Activated CD8-positive, alpha-beta memory T cell treated with anti-CD3 and anti-CD28 coated beads, Interleukin-2, amount 50 U/mL, for 4 hours (primary cell): ENCODE measurements at regions not wholly inside any gene's neighbourhood (a gene's known extent, or its start where the extent isn't known, plus 50 kb on each side); places are given as distances from the start of the nearest gene placed in this dataset.

Source experiments
- DNase-seq: peaks from one replicate; pipeline ENCODE4 v3.0.0-alpha.2; 2020

DNA sequence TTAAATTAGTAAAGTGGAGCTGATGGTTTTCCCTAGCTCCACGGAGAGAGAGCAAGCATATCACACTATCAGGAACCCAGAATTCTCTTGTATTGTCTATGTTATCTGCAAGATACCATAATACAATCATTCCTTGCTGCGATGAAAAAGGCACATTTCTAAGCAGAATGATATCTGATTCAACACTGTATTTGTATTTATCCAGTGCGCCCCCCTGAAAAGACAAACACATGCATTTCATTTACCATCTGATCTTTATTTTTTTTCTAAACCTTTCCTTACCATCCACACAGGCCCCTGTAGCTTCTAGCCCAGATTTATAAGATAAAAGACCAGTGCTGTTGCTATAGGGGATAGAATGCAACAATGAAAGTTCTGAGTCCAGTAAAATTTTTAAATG, 420.6 kb downstream of the TDRD15 start:
- DNase-seq = no peak

DNA sequence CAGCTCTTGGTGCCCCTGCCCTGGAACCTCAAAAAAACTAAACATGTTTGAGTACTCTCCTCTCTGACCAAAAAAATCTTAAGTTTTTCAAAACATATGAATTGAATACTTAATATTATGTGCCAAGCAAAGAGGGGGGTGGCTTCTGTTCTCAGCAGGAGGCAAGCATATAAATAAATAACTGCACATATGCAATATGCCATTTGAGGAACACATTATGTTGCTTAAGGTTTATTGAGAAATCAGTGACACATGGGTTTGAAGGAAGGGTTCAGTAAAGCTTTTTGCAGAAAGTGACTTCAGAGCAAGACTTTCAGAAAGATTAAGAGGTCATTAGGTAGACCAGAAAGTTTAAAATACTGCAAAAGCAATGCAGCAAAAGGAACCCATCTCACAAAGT, 429.2 kb downstream of the TDRD15 start:
- DNase-seq = no peak

DNA sequence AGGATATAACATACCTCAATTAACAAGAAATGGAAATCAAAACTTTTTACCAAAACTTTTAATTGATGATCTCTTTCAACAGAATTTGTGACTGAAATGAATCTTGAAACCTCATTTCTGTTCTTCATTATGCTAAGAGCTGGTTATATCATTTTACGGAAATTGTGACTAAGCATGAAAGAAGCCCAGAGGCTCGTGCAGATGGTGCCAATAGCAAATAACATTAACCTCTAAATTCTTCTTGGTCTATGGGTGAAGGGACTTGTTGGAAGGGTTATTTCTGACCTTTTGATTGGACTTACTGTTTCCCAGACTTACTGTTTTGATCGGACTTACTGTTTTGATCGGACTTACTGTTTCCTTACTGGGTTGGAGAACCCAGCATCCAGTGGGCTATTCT, 435.6 kb downstream of the TDRD15 start:
- DNase-seq = no peak

DNA sequence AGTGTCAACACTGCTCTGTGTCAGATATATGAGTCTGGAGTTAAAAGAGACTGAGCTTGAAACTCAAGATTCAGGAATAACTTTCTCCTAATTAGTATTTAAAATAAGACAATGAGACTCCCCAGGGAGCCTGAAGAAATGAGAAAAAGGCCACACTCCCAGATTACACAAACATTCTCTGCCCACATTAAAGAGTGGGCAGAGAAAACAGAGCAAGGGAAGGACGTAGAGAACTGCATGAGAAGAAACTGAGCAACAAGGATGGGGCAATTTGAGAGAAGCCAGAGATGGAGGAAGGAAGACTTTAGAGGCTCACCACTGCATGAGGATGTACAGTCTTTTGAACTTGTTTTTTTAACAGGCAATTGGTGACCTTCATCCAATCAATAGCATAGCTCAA, 438.2 kb downstream of the TDRD15 start:
- DNase-seq = no peak

DNA sequence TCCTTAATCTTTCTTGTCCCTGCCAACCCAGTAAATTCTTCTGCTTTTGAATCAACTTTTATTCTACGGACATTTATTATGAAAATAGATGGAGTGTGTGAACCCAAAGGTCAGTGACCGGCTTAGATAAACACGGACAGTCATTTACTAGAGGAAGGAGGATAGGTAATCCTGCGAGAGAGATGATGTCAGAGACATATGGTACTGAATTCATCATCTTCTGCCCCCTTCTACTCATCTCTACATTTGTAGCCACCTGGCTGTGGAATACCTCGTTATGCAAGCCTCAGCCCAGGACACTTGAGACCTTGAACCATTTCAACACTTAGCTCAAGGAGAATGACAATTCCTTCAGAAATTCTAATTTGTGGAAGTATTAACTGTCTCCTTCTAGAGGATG, 443.6 kb downstream of the TDRD15 start:
- no peak for DNase-seq

DNA sequence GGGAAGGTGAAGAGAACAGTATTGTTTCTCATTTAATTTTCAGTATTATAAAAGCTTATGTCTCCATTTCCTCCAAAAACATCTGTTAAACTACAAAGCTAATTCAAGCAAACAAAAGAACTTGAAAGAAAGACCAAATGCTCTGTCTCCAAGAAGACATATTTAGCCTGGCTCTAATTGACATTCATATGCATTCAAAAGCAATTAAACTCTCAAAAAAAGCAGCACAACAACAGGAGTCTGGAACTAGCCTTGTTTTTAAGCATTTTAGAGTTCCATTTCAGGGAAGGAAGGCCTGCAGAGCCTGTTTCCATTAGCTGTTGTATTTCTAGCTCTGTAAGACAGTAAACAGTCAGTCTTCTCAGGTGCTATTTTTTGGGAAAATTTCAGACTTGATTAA, 447.9 kb downstream of the TDRD15 start:
- DNase-seq = no peak

DNA sequence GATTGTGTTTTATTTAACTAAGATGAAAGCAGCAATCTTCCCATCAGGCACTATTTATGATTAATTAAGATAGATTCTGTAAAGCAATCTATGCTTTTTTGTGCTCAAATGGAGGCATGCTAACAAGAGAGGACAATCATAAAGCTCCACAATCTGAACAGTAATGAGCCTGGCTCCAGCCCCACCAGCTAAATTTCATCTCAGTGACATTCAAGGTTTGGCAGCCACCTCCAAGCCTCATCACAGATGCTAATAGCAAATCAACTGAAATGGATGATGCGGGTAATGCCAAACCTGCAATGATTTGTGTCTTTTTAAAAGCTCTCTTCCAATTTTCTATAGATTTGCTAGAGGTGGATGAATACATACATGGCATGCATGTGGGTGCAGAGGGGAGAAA, 456.6 kb downstream of the TDRD15 start:
- DNase-seq = no peak

DNA sequence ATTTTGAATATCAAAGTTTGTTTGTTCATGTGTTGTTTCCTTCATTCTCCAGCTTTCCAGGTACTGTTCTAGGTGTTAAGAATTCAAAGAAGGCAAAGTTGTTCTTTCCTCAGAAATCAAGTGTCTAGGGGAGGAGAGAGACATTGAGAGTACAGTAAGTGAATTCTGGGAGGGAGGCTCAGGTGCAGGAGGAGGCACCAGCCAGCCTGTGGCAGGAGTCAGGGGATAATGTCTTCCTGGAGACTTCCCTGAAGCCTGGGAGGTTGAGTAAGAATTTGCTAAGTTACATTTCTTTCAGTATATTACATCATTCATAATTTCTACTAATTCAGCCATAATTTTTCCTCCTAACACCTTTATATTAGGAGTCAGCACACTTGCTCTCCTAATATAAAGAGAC, 462.1 kb downstream of the TDRD15 start:
- no peak for DNase-seq

DNA sequence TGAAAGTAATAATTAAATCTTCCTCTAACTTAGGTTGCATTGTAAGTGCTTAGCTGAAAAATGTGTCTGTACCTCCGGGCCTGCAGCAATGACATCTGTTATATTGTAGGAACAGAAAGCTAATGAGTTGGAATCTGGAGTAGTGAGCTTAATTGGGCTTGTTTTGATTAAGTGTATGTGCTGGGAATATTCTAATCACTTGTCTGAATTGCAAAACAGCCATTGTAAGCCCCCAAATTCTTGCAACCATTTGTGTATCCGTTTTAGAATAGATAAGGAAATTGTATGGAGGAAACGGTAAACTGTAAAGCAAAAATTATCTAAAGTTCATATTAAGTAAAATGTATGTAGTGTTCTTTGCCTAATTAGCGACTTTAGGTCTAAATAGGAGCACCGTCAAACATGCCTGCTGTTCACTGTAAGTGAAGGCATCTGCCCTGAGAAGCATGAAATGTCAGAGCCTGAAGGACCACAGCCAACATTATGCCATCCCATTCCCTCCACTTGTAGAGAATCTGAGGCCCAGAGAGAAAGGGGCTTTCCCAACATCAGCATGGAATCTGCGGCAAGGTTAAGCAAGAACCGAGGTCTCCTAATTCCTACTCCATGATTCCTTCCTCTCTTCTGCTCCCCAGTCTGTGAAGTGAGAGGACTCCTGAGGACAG, 466.4 kb downstream of the TDRD15 start:
- no peak for DNase-seq

DNA sequence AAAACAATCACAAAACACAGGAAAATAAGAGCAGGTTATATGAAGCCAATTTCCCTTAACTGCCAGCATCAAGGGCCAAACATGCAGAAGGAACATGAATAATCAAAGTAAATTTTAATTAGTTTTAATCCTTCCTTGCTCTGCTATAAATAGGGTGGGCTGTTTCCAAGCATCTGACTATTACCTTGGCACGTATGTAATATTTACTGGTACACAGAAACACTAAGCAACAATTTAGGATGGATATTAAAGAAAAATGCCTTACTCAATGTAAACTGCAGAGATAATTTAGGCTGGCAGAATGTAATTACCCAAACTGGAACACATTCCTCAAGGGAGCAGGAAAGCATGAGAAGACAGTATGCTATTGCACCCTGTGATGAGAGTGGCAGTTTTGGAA, 468.2 kb downstream of the TDRD15 start:
- DNase-seq = no peak

DNA sequence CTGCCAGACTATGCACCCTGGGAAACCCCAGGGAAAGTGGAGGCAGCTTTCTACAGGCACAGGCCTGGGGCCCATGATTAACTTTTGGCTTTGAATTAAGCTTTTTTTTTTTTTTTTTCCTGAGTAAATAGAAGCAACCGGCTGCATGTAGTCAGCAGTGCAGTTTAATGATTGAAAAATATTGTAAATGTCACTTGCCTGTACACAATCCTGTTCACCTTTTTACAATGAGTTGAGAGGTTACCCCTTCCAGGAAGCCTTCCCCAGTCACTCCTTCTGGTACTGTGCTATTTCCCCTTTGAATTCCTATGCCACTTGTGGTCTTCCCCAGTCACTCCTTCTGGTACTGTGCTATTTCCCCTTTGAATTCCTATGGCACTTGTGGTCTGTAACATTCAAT, 475.6 kb downstream of the TDRD15 start:
- DNase-seq = no peak

DNA sequence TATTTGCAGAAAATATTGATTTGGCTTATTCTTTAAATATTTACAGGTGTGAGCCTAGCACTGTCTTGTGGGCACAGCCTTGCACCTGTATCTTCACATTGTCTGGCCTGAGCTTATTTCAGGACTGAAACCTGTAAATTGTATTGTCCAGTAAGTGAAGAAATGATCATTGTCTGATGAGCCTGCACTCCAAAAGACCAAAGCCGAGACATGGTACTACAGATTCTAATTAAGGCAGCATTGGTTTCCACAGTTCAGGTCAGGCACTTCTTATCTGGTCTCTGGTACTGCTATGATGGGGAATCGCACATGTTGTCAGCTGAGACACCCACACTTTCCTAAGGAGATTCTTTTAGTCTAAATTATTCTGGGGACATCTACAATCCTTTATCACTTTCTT, 479.0 kb downstream of the TDRD15 start:
- no peak for DNase-seq

DNA sequence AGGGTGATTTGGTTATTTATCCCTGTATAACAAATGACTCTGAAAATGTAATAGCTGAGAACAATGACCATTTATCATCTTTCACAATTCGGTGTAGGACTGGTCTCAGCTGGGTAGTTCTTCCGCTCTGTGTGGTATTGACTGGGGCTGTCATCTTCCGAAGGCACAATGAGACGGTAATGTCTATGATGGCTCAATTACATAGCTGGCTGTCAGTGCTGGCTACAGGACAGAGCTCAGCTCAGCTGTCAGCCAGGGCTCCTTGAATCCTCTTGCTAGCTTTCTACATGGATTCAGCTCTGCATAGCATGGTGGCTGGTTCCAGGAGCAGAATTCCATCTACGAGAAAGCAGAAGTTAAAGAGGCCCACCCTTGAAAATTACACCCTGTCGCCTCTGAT, 483.8 kb downstream of the TDRD15 start:
- DNase-seq = no peak

DNA sequence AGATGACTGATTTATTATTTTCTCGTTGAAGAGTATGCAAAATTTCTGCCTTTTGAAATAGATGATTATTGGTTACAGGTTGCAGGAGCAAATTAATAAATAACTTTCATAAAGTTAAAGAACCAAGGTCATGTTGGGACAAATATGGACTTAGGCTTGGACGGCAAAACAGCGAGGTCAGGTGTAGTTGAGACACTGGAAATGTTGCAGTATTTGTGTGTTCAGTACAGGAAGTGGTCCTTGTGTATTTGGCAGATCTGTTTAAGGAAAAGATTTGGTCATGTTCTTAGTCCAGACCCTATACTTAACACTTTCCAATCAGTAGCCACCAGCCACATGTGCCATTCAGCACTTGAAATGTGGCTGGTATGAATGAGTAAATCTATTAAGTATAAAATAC, 486.5 kb downstream of the TDRD15 start:
- DNase-seq = no peak

DNA sequence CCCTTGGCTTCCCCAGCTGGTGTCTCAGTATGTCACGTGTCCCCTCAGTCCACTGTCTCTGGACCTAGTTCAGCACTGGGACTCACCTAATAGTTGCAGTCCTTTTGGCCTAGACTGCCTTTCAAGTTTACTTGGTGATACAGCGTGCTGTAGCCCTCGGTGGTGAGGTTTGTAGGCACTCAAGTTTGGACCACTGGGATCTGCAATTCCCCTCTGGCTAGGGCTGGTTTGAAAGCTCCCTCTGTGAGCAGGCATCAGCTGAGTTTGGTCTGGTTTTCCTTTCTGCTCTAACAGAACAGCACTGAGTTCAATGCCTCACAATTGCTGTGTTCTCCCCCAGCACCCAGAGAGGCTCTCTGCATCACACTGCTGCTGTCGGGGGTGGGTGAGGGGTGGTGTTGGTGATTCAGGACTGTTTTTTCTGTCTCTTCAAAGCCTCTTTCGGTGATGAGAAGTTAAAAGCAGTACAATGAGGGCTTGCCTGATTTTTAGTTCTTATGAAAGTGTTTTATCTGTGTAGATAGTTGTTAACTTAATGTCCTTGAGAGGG, 494.2 kb downstream of the TDRD15 start:
- DNase-seq = no peak

DNA sequence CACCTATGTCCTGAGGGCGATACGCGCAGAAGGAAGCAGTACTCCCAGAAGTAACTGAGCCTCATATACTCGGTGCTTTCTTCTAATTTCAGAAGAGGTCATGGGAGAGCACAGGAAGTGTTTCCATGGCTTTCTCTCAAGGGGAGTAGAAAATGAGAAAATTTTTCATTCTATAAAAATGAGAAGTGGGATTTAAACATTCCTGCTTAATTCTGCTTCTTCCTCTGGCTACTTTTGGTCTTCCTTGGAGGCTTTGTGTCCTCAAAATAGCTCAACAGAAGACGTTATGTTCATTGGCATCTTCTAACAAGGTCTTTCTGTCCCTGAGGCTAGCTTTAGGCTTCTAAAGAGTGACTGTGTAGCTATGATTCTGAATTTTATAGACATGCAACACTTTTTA, 497.0 kb downstream of the TDRD15 start:
- no peak for DNase-seq

DNA sequence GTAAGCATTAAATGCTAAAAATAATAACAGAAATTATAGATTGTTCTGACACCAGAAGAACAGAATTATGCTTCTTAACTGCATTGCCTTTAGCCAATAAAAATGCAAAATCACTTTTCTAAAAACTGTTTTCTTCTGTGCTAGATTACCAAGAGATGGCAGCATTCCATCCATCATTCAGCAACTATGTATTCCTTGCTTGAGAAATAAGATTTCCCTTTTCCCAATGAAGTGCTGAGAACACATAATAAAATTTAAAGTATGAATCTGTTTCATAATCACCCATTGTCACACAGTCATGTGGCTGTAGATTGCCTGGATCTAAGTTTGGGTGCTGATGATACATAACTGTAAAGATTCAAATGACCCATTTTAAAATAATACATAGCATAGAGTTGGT, 504.2 kb downstream of the TDRD15 start:
- no peak for DNase-seq

DNA sequence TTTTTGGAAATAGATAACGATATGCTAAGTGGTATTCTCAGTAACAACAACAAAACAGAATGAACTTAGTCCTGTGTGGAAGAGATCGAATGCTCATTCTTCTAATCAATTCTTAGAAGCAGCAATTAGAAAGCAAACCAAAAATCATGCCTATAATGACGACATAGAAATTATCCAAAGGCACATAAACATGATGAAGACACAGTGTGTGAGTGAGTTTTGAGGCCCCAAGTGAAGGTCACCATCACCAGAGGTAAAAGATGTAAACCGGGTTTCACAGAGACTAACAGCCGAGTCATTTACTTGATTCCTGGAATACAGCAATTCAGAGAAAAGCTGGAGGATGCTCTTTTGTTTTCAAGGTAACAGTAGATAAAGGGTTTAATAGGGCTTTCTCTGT, 509.2 kb downstream of the TDRD15 start:
- DNase-seq = no peak

DNA sequence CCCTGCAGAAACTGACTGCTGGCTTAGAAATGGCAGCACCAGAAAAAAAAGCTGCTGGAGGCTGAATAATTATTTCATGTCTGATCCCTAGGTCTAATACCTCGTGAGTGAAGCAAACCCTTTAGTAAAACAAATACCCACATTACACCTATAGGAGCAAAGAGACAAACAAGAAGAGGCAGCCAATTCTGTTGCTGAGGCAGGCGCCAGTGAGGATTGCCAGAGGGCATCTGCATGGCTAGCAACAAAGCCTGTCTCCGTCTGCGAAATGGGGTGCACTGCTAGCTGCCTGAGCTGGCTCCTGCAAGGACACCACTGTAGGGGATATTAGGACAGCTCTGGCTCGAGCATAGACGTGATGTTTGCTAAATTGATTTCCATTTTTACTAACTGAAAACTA, 509.7 kb downstream of the TDRD15 start:
- DNase-seq = no peak

DNA sequence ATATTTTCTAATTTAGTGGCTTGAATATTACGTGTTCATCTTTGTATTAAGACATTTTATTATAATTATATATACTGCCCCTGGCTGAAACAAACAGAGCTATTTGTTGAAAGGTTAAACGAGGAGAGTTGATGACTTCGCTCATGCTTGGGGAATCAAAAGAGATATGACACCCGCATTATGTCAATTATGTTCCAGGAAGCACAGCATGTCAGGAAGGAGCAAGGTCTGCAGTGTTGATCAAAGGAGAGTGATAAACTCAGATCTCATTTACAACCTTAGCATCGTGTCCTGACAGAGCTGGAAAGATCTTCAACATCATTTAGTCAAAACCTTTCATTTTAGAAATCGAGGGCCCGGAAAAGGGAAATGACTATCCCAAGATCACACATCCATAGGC, 510.1 kb downstream of the TDRD15 start:
- no peak for DNase-seq

DNA sequence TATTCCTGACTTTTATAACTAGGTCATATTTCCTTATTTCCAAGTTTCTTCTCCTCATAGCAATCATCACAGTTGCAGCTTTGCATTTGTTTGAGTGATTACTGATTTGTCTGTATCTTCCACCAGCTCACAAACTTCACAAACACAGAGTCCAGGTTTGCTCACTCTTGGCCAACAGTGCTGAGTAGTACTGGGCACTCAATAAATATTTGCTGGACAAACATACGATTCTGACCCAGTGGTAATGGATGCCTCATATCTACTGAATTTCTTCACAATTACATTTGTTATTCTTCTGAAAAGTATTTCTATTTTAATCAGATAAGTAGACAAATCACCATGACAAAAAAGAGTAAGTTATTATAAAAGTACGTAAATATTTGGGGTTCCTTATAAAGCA, 516.3 kb downstream of the TDRD15 start:
- no peak for DNase-seq

DNA sequence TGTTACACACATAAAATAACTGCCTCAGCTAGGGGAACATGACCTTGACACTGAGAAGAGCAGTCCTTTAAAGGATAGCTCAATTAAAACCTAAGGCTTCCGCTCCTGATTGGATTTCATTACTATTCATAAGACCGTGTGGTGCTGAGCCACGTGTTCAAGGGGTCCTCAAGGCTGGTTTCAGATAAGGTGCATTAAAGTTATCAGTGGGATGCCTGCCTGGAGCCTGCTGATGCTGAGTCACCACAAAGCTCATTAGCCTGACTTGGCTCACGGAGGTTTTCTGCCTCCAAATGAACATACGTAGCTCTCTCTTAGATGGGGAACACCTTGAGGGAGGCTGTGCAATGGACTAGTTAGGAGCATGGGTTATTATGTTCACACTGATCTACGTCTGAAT, 518.9 kb downstream of the TDRD15 start:
- no peak for DNase-seq

DNA sequence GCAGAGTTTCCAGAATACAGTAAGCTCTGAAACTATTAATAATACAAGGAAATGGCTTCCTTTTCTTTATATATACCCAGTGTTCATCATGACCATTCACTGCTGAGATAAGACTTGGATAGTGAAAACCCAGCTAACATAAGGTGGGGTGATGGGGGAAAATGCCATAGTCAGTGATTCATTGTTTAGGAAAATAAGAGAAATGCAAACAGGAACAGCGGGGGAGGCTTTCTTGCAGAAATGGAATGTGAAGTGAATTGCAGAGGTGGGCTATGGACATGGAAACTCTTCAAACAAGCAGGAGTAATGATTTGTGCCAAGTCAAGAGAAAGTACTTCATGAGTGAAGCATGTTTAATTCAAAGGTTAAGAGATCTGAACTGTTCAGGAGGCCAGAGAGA, 519.4 kb downstream of the TDRD15 start:
- DNase-seq = no peak

DNA sequence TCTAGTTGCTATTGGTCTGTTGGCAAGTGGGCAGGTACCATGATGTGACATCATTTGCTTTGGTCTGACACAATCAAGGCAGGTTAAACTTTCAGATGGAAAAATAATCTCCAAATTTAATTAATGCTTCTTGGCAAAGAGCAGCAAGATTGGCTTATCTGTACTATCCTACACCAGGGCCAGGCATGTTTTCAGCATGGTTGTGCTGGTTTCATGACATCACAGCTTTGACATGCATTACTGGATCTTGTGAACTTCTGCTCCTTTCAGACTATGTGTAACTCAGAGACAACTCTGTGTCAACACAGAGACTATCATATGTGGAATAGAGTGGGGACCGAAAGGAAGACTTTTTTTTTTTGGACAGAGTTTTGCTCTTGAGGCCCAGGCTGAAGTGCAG, 520.5 kb downstream of the TDRD15 start:
- no peak for DNase-seq

DNA sequence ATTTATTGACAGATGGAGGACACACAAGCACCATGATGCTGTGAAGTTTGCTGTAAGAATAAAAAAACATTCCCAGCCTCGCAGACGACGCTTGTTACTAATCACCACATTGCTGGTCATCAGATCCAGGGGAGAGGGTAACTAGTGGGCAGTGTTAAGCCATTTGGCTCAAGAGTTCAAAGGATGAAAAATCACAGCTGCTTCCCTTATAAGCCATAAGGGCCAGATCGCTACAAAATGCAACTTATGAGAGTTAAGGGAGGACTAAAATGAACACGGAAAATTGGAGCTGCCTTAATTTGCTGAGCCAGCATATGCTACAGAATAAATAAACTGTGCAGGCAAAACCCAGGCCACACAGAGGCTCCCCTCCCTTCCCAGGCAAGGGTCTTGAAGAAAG, 522.6 kb downstream of the TDRD15 start:
- no peak for DNase-seq

DNA sequence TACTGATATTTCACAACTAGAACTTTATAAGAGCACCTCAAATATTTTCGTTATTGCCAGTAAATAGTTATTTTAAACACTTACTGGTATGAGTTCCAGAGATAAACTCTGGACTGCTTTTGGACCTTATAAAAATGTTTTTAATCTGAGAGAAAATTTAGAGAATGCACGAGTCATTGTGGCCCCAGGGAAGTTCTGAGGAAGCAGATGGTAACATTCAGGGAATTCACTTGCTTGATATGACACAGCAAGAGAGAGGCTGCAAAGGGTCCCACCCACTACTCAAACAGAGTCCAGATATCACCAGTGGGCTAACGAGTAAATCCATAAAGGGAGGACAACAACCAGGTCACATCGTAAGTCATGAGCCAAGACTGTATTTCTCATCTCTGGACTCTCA, 526.8 kb downstream of the TDRD15 start:
- DNase-seq = no peak
